Gastrocnemius medialis (tissue), 4 donors: ENCODE measurements at regions not wholly inside any gene's neighbourhood (a gene's known extent, or its start where the extent isn't known, plus 50 kb on each side); places are given as distances from the start of the nearest gene placed in this dataset.
"Not testable (repeated sequence)": the region's sequence is repeated elsewhere in the genome, so short reads cannot be mapped to it uniquely, and the experiment has no call there.

Experiments used
- ATAC-seq, 2 donors: fragments of 150-250 bp; one replicate each; pipeline ENCODE4 v1.9.1; 2016
- DNase-seq, 2 donors: peaks; one replicate each; pipeline ENCODE4 v3.0.0-alpha.2; 2019
- H3K27ac ChIP-seq, 4 donors: fragments of 200-600 bp; sonication (generic); 1 replicate in 1 of 4; 2 replicates in 3 of 4; pipeline ENCODE4 v1.5.1; 2016 to 2018; ENCODE audit warnings: mild to moderate bottlenecking in 2 of 4, moderate library complexity in 1 of 4
- H3K27me3 ChIP-seq, 3 donors: fragments of 200-600 bp; sonication (generic) in 2 of 3; 1 replicate in 1 of 3; 2 replicates in 2 of 3; pipeline versions ENCODE4 v1.5.1 to v1.6.0; 2016 to 2019; ENCODE audit warnings: mild to moderate bottlenecking in 1 of 3, moderate library complexity in 1 of 3
- H3K36me3 ChIP-seq, 2 donors: fragments of 200-600 bp; sonication (generic) in 1 of 2; one replicate each; pipeline ENCODE4 v1.5.1; 2017 to 2018
- H3K4me1 ChIP-seq, 2 donors: fragments of 200-600 bp; sonication (generic) in 1 of 2; one replicate each; pipeline ENCODE4 v1.5.1; 2016 to 2017; ENCODE audit warnings: mild to moderate bottlenecking in 2 of 2
- H3K4me3 ChIP-seq, 4 donors: fragments of 200-600 bp; sonication (generic) in 3 of 4; 1 replicate in 1 of 4; 2 replicates in 3 of 4; pipeline ENCODE4 v1.5.1; 2016 to 2019; ENCODE audit warnings: mild to moderate bottlenecking in 2 of 4
- H3K9me3 ChIP-seq, 3 donors: fragments of 200-600 bp; sonication (generic) in 2 of 3; 1 replicate in 1 of 3; 2 replicates in 2 of 3; pipeline ENCODE4 v1.5.1; 2016 to 2019
- POLR2A ChIP-seq, 2 donors: fragments of 450-650 bp; IDR thresholded peaks; one replicate each; pipeline ENCODE4 v1.6.1; 2017; ENCODE audit warnings: antibody characterized with exemption in 2 of 2, mild to moderate bottlenecking in 2 of 2, moderate library complexity in 2 of 2
- in situ Hi-C, 4 donors: fragments of 200-750 bp; cut with MboI; loops; one replicate each; pipeline versions ENCODE4 v1.15.0 to v1.8.0; 2017; ENCODE audit warnings: low sequenced_read_pairs in 4 of 4
- intact Hi-C: fragments of 100-400 bp; cut with DNase I; formaldehyde crosslinking; loops from one replicate; pipeline ENCODE4 v1.15.1; 2023; ENCODE audit warnings: low total_unique reads
- TF ChIP-seq, protein P1 (sequence below), 5 experiments: fragments of 450-650 bp in 3 of 5; fragments of 200-600 bp in 2 of 5; sonication (generic) in 2 of 5; IDR thresholded peaks in 4 of 5; conservative IDR thresholded peaks in 1 of 5; 1 replicate in 4 of 5; 2 replicates in 1 of 5; pipeline ENCODE4 v1.5.1; 2016 to 2019; ENCODE audit warnings: antibody characterized with exemption in 5 of 5, mild to moderate bottlenecking in 3 of 5, moderate library complexity in 3 of 5

DNA sequence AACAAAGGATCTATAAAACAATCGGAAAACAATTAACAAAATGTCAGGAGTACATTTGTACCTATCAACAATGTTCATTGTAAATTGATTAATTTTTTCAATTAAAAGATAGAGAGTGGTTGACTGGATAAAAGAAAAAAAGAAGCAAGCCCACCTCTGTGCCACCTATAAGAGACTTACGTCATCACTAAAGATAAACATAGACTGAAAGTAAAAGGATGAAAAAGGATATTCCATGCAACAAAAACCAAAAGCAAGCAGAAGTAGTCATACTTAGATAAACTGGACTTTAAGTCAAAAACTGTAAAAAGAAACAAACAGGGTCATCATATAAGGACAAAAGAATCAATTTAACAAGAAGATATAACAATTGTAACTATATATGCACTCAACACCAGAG lies 197.4 kb downstream of the RASEF start:
- TF ChIP-seq POLR2A (IDR thresholded peaks at IDR 0.05): no peak
- TF ChIP-seq, protein P1, sequence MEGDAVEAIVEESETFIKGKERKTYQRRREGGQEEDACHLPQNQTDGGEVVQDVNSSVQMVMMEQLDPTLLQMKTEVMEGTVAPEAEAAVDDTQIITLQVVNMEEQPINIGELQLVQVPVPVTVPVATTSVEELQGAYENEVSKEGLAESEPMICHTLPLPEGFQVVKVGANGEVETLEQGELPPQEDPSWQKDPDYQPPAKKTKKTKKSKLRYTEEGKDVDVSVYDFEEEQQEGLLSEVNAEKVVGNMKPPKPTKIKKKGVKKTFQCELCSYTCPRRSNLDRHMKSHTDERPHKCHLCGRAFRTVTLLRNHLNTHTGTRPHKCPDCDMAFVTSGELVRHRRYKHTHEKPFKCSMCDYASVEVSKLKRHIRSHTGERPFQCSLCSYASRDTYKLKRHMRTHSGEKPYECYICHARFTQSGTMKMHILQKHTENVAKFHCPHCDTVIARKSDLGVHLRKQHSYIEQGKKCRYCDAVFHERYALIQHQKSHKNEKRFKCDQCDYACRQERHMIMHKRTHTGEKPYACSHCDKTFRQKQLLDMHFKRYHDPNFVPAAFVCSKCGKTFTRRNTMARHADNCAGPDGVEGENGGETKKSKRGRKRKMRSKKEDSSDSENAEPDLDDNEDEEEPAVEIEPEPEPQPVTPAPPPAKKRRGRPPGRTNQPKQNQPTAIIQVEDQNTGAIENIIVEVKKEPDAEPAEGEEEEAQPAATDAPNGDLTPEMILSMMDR (IDR thresholded peaks at IDR 0.05 in 4 of 5, conservative IDR thresholded peaks at IDR 0.05 in 1 of 5): no peak
- Histone ChIP-seq H3K36me3 (no peaks in the 10 kb centered on the region), H3K4me3 (no peak overlapping the region), H3K27ac (no peak overlapping the region), H3K27me3 (no peaks in the 10 kb centered on the region), H3K4me1 (no peaks in the 10 kb centered on the region), H3K9me3 (no peaks in the 10 kb centered on the region)
- ATAC-seq (no peak), DNase-seq (no peak)
- intact Hi-C loops (no loop called here), in situ Hi-C loops (no loop called here)

DNA sequence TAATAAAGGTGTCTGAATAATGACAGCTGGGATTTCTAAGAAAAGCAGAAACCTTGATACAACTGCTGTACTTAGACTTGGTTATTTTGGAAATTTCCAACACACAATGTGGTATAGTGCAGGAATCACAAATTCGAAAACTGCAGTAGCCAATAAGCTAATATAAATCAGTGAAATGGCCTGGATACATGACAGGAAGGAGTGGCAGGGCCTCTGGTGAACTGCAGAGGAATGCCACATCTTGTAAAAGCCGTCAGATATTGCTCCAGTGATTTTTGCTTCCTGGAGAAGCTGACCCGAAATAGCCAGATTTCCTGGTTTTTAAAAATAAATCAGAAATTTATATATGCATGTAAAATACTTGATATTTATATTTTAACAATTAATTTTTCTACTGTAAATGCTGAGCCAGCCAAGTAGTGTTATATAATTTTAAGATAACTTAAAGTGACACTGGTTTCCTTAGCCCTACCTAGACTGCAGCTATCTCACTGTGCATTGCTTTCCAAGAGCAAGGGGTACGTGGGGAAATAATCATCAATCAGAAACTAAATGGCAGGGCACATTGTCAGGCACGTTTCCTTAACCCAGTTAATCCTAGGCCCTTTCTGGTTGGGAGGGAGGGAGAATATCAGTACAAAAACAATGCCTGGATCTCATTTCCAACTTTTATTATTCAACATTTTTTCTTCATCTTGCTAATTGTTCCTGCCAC lies 182.4 kb downstream of the RASEF start:
- DNase-seq (no peak), ATAC-seq (no peak)
- in situ Hi-C loops (no loop called here), intact Hi-C loops (no loop called here)
- no peak for TF ChIP-seq POLR2A (IDR thresholded peaks at IDR 0.05)
- TF ChIP-seq, protein P1 (IDR thresholded peaks at IDR 0.05 in 4 of 5, conservative IDR thresholded peaks at IDR 0.05 in 1 of 5): no peak
- Histone ChIP-seq H3K27ac (no peak overlapping the region), H3K4me1 (no peaks in the 10 kb centered on the region), H3K9me3 (no peaks in the 10 kb centered on the region), H3K4me3 (no peak overlapping the region), H3K36me3 (no peaks in the 10 kb centered on the region), H3K27me3 (no peaks in the 10 kb centered on the region)

DNA sequence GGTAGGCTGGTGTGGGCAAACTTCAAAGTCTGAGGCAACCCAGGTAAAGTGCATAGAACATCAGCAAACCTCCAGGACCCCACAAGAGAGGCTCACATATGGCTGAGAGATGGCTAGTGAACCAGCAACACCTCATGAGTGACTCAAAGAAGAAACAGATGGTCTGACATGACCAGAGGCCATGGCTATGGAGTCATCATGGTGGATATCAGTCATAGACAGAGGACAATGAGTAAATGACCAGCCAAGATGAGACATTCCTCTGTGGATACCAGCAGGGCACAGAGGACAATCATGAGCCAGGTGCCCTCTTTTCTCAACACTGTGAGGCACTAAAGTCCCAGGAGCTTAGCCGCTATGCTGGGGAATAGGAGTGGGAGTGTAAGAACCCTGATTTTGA lies 180.8 kb downstream of the RASEF start:
- intact Hi-C loops (no loop called here), in situ Hi-C loops (no loop called here)
- no peaks in the 10 kb centered on the region for H3K36me3 ChIP-seq
- no peaks in the 10 kb centered on the region for H3K4me1 ChIP-seq
- H3K27ac ChIP-seq: no peak overlapping the region
- DNase-seq (no peak), ATAC-seq (no peak)
- H3K4me3 ChIP-seq: no peak overlapping the region
- TF ChIP-seq, protein P1 (IDR thresholded peaks at IDR 0.05 in 4 of 5, conservative IDR thresholded peaks at IDR 0.05 in 1 of 5): no peak
- no peak for TF ChIP-seq POLR2A (IDR thresholded peaks at IDR 0.05)
- H3K9me3 ChIP-seq: no peaks in the 10 kb centered on the region
- H3K27me3 ChIP-seq: no peaks in the 10 kb centered on the region

DNA sequence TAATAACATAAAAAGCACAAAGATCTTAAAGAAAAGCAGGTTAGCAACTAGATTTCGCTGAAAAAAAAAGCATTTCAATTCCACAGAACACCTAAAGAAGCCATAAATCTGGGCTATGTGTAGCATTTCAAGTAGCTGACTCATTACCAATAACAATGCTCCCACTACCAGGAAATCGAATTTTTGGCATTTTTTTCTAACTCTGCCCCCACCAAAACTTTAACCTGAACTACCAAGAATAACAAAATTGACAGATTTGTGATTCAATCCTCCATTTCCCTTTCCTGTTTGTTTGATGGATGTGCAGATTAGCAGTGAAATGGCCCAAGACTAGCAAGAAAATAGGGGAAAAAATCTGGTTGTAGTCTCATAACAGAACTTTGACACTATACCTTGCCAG lies 180.2 kb downstream of the RASEF start:
- Histone ChIP-seq H3K36me3 (no peaks in the 10 kb centered on the region), H3K9me3 (no peaks in the 10 kb centered on the region), H3K27ac (no peak overlapping the region), H3K27me3 (no peaks in the 10 kb centered on the region), H3K4me3 (no peak overlapping the region), H3K4me1 (no peaks in the 10 kb centered on the region)
- no peak for ATAC-seq
- no peak for DNase-seq
- in situ Hi-C loops (no loop called here), intact Hi-C loops (no loop called here)
- no peak for TF ChIP-seq POLR2A (IDR thresholded peaks at IDR 0.05)
- TF ChIP-seq, protein P1 (IDR thresholded peaks at IDR 0.05 in 4 of 5, conservative IDR thresholded peaks at IDR 0.05 in 1 of 5): no peak

DNA sequence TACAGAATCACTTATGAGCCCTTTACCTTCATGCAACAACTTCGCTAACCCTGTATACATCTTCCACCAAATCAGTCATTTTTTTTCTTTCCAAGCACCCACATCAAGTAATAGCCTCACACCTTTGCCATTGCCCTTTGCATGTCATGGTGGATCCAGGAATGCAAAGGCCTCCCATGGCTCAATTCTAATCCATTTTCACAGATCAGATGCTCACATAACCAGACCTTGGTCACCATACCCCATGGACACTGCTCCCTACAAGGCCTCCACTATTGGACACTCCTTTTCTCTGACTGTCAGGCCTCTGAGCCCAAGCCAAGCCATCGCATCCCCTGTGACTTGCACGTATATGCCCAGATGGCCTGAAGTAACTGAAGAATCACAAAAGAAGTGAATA lies 179.5 kb downstream of the RASEF start:
- Histone ChIP-seq H3K27me3 (no peaks in the 10 kb centered on the region), H3K4me3 (no peak overlapping the region), H3K36me3 (no peaks in the 10 kb centered on the region), H3K9me3 (no peaks in the 10 kb centered on the region), H3K27ac (no peak overlapping the region), H3K4me1 (no peaks in the 10 kb centered on the region)
- TF ChIP-seq, protein P1 (IDR thresholded peaks at IDR 0.05 in 4 of 5, conservative IDR thresholded peaks at IDR 0.05 in 1 of 5): no peak
- TF ChIP-seq POLR2A (IDR thresholded peaks at IDR 0.05): no peak
- intact Hi-C loops: no loop called here
- DNase-seq: no peak
- in situ Hi-C loops: no loop called here
- ATAC-seq: no peak

DNA sequence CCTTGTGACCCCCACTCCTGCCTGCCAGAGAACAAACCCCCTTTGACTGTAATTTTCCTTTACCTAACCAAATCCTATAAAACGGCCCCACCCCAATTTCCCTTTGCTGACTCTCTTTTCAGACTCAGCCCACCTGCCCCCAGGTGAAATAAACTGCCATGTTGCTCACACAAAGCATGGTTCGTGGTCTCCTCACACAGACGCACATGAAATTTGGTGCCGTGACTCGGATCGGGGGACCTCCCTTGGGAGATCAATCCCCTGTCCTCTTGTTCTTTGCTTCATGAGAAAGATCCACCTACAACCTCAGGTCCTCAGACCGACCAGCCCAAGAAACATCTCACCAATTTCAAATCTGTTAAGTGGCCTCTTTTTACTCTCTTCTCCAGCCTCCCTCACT lies 179.0 kb downstream of the RASEF start:
- in situ Hi-C loops, H3K4me3 ChIP-seq, H3K27ac ChIP-seq, ATAC-seq, H3K36me3 ChIP-seq, intact Hi-C loops, H3K9me3 ChIP-seq, H3K27me3 ChIP-seq, H3K4me1 ChIP-seq, DNase-seq: not testable (repeated sequence)
